ENCODE measurements at regions not wholly inside any gene's neighbourhood (a gene's known extent, or its start where the extent isn't known, plus 50 kb on each side); places are given as distances from the start of the nearest gene placed in this dataset.

- no peak for TF ChIP-seq CTCF (conservative IDR thresholded peaks at IDR 0.05; ENCODE audit: low read depth, low read length)
- no peak for TF ChIP-seq EZH2phosphoT487 (IDR thresholded peaks at IDR 0.05; ENCODE audit: borderline replicate concordance, low read length)
- no peak for TF ChIP-seq EZH2 (IDR thresholded peaks at IDR 0.05; ENCODE audit: low read length, unreplicated experiment)
These were observed 143.8 kb downstream of the EFNB2 start for GRCh38 chr13:106391681-106392080.
